ENCODE measurements at regions not wholly inside any gene's neighbourhood (a gene's known extent, or its start where the extent isn't known, plus 50 kb on each side); places are given as distances from the start of the nearest gene placed in this dataset.

DNA sequence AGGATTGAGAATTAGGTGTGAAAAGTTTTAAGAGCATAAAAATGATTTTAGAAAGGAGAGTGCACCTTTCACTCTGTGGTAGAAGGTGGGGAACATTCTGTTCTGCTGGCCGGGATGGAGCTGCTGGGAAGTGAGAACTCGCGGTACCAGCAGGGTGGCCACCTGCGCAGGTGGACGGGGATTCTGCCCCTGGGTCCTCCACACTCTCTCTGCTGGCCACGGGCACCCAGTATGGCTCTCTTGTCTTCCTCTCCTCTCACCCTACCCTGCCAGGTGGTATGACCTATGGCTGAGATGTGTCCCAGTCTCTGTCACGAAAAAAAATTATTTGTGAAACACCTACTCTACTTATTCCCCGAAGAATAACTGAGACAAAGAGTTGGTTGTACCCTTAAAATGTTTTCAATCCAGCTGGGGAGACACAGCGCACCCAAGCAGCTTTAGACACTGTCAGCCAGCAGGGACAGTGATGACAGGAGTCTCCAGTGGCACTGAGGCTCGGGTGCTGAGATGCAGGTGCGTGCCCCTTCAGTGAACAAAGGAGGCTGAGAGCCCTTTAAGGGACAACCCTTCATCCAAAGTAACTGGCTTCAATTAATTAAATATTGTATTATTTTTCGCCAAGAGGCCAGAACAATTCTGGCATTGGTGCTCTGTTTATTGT lies 195.4 kb downstream of the TBXT start:
- H3K4me3 ChIP-seq = no peak overlapping the region
- no peaks in the 10 kb centered on the region for H3K27me3 ChIP-seq
- no peak overlapping the region for H2AFZ ChIP-seq (replicated peaks)
- H3F3A ChIP-seq (ENCODE audit: low read depth) = no peaks in the 10 kb centered on the region
- peaks cover 2% of the 10 kb centered on the region for H3K27me3 Mint-ChIP-seq (ENCODE audit: insufficient read depth, low read depth)
- H3K36me3 ChIP-seq = no peaks in the 10 kb centered on the region
- H3K9ac ChIP-seq = no peak overlapping the region
- H3K9me3 ChIP-seq (ENCODE audit: low read depth) = no peaks in the 10 kb centered on the region
- H3K4me3 Mint-ChIP-seq = no peak overlapping the region
- H3K9me3 Mint-ChIP-seq = no peaks in the 10 kb centered on the region
- no peak for DNase-seq (ENCODE audit: low spot score)
- TF ChIP-seq EZH2phosphoT487 (IDR thresholded peaks at IDR 0.05) (no peak), EZH2 (IDR thresholded peaks at IDR 0.05) (no peak)
- TF ChIP-seq, protein P1, sequence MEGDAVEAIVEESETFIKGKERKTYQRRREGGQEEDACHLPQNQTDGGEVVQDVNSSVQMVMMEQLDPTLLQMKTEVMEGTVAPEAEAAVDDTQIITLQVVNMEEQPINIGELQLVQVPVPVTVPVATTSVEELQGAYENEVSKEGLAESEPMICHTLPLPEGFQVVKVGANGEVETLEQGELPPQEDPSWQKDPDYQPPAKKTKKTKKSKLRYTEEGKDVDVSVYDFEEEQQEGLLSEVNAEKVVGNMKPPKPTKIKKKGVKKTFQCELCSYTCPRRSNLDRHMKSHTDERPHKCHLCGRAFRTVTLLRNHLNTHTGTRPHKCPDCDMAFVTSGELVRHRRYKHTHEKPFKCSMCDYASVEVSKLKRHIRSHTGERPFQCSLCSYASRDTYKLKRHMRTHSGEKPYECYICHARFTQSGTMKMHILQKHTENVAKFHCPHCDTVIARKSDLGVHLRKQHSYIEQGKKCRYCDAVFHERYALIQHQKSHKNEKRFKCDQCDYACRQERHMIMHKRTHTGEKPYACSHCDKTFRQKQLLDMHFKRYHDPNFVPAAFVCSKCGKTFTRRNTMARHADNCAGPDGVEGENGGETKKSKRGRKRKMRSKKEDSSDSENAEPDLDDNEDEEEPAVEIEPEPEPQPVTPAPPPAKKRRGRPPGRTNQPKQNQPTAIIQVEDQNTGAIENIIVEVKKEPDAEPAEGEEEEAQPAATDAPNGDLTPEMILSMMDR (IDR thresholded peaks at IDR 0.05) = no peak
- no peak overlapping the region for H3K27ac Mint-ChIP-seq
- H3K4me1 Mint-ChIP-seq = no peaks in the 10 kb centered on the region
- no peaks in the 10 kb centered on the region for H3K36me3 Mint-ChIP-seq
- no peak overlapping the region for H3K4me2 ChIP-seq
- no peaks in the 10 kb centered on the region for H3K4me1 ChIP-seq
- no peaks in the 10 kb centered on the region for H3K79me2 ChIP-seq (ENCODE audit: low read depth)
- no peak overlapping the region for H3K27ac ChIP-seq
- H4K20me1 ChIP-seq (ENCODE audit: low read depth) = no peaks in the 10 kb centered on the region

GRCh38 chr6:165971202-165971601 lies 196.4 kb downstream of the TBXT start:
- H3K9ac ChIP-seq = no peak overlapping the region
- no peaks in the 10 kb centered on the region for H3K79me2 ChIP-seq (ENCODE audit: low read depth)
- Mint-ChIP-seq H3K9me3 (no peaks in the 10 kb centered on the region), H3K4me3 (no peak overlapping the region), H3K27ac (no peak overlapping the region), H3K36me3 (no peaks in the 10 kb centered on the region), H3K4me1 (no peaks in the 10 kb centered on the region), H3K27me3 (ENCODE audit: insufficient read depth, low read depth) (peaks cover 2% of the 10 kb centered on the region)
- H4K20me1 ChIP-seq (ENCODE audit: low read depth) = no peaks in the 10 kb centered on the region
- H3F3A ChIP-seq (ENCODE audit: low read depth) = no peaks in the 10 kb centered on the region
- H2AFZ ChIP-seq (replicated peaks) = no peak overlapping the region
- H3K4me2 ChIP-seq = no peak overlapping the region
- H3K4me3 ChIP-seq = no peak overlapping the region
- no peaks in the 10 kb centered on the region for H3K4me1 ChIP-seq
- DNase-seq (ENCODE audit: low spot score) = no peak
- H3K27me3 ChIP-seq = no peaks in the 10 kb centered on the region
- TF ChIP-seq, protein P1 (IDR thresholded peaks at IDR 0.05) = no peak
- TF ChIP-seq EZH2phosphoT487 (IDR thresholded peaks at IDR 0.05) = no peak
- no peaks in the 10 kb centered on the region for H3K9me3 ChIP-seq (ENCODE audit: low read depth)
- H3K36me3 ChIP-seq = no peaks in the 10 kb centered on the region
- no peak overlapping the region for H3K27ac ChIP-seq

- Histone ChIP-seq H3K9me3 (ENCODE audit: low read depth) (no peaks in the 10 kb centered on the region), H3K4me1 (no peaks in the 10 kb centered on the region), H4K20me1 (ENCODE audit: low read depth) (no peaks in the 10 kb centered on the region), H3K4me3 (no peak overlapping the region), H3K4me2 (no peak overlapping the region), H3K36me3 (no peaks in the 10 kb centered on the region), H3F3A (ENCODE audit: low read depth) (no peaks in the 10 kb centered on the region), H3K9ac (no peak overlapping the region), H3K79me2 (ENCODE audit: low read depth) (no peaks in the 10 kb centered on the region), H3K27ac (no peak overlapping the region), H3K27me3 (no peaks in the 10 kb centered on the region), H2AFZ (replicated peaks) (no peak overlapping the region)
- Mint-ChIP-seq H3K27me3 (ENCODE audit: insufficient read depth, low read depth) (peaks cover 2% of the 10 kb centered on the region), H3K4me1 (no peaks in the 10 kb centered on the region), H3K27ac (no peak overlapping the region), H3K4me3 (no peak overlapping the region), H3K9me3 (peaks cover under 1% of the 10 kb centered on the region), H3K36me3 (no peaks in the 10 kb centered on the region)
- TF ChIP-seq EZH2 (IDR thresholded peaks at IDR 0.05) = no peak
- TF ChIP-seq, protein P1 (IDR thresholded peaks at IDR 0.05) = no peak
- no peak for TF ChIP-seq EZH2phosphoT487 (IDR thresholded peaks at IDR 0.05)
- DNase-seq (ENCODE audit: low spot score) = no peak
These were observed 197.7 kb downstream of the TBXT start for GRCh38 chr6:165970001-165970400.
